OCI-LY7 (cell line): ENCODE measurements at regions not wholly inside any gene's neighbourhood (a gene's known extent, or its start where the extent isn't known, plus 50 kb on each side); places are given as distances from the start of the nearest gene placed in this dataset.

ENCODE experiments used
- BruUV-seq: library from RNA; stranded (reverse); fragments of 400-500 nt; replicated peaks from 2 replicates; lab custom pipeline; 2021; lab: Mats Ljungman, UMichigan
- CTCF ChIA-PET: fragments of 300-600 bp; sonication (Branson Sonifier 250); formaldehyde crosslinking; loops from one replicate; lab custom pipeline; 2022; ENCODE audit warnings: antibody characterized with exemption; ENCODE audit not compliant: unreplicated experiment; lab: Charles Lee
- POLR2A ChIA-PET: fragments of 300-600 bp; sonication (Branson Sonifier 250); formaldehyde crosslinking; loops from one replicate; lab custom pipeline; 2022; ENCODE audit warnings: antibody characterized with exemption; lab: Charles Lee
- DNase-seq: peaks from one replicate; pipeline ENCODE4 v3.0.0-alpha.2; 2015; ENCODE audit warnings: low spot score
- H2AFZ ChIP-seq: fragments of 200-600 bp; sonication (generic), shearing (Covaris generic); 2 replicates; pipeline ENCODE4 v1.6.1; 2014; ENCODE audit warnings: mild to moderate bottlenecking, antibody characterized with exemption, low read length, moderate library complexity
- H3K27ac ChIP-seq: fragments of 200-600 bp; sonication (generic); 2 replicates; pipeline ENCODE4 v1.5.1; 2014; ENCODE audit warnings: mixed run types, low read depth, mild to moderate bottlenecking, moderate library complexity, low read length, inconsistent platforms; ENCODE audit not compliant: poor library complexity, severe bottlenecking
- H3K36me3 ChIP-seq: fragments of 200-600 bp; sonication (generic); 2 replicates; pipeline ENCODE4 v1.6.1; 2014; ENCODE audit warnings: mild to moderate bottlenecking, antibody characterized with exemption, low read length, moderate library complexity, mixed read lengths; ENCODE audit not compliant: insufficient read depth
- H3K4me1 ChIP-seq: fragments of 200-600 bp; sonication (generic); 2 replicates; pipeline ENCODE4 v1.5.1; 2014; ENCODE audit warnings: mild to moderate bottlenecking, low read length; ENCODE audit not compliant: insufficient read depth, poor library complexity, severe bottlenecking
- H3K4me2 ChIP-seq: fragments of 200-600 bp; sonication (generic); 2 replicates; pipeline ENCODE4 v1.6.1; 2014; ENCODE audit warnings: mild to moderate bottlenecking, low read length
- H3K4me3 ChIP-seq: fragments of 200-600 bp; sonication (generic); 2 replicates; pipeline ENCODE4 v1.5.1; 2014; ENCODE audit warnings: mild to moderate bottlenecking, low read depth, low read length; ENCODE audit not compliant: poor library complexity, severe bottlenecking
- H3K79me2 ChIP-seq: fragments of 200-600 bp; sonication (generic); 2 replicates; pipeline ENCODE4 v1.6.1; 2016; ENCODE audit warnings: low read depth, mild to moderate bottlenecking, low read length, moderate library complexity, mixed read lengths; ENCODE audit not compliant: insufficient read depth
- H3K9me2 ChIP-seq: fragments of 200-600 bp; sonication (generic); 2 replicates; pipeline ENCODE4 v1.6.1; 2016; ENCODE audit warnings: mild to moderate bottlenecking, low read length, mixed read lengths; ENCODE audit not compliant: insufficient read depth
- H3K9me3 ChIP-seq: fragments of 200-600 bp; sonication (generic); 2 replicates; pipeline ENCODE4 v1.6.1; 2014; ENCODE audit warnings: mild to moderate bottlenecking, mixed run types, low read length, mixed read lengths
- H4K20me1 ChIP-seq: fragments of 200-600 bp; sonication (generic); 2 replicates; pipeline ENCODE4 v1.6.1; 2014; ENCODE audit warnings: mild to moderate bottlenecking, antibody characterized with exemption, low read length, moderate library complexity, mixed read lengths; ENCODE audit not compliant: insufficient read depth
- EZH2phosphoT487 ChIP-seq: fragments of 200-600 bp; sonication (generic); IDR thresholded peaks from 2 replicates; pipeline ENCODE4 v1.6.1; 2018; ENCODE audit warnings: low read depth, borderline replicate concordance, mild to moderate bottlenecking, mixed run types, antibody characterized with exemption, low read length, moderate library complexity, mixed read lengths
- intact Hi-C: fragments of 100-400 bp; cut with micrococcal nuclease; formaldehyde crosslinking; loops from one replicate; pipeline ENCODE4 v1.10.0; 2022; ENCODE audit not compliant: unreplicated experiment
- TF ChIP-seq, protein P1 (sequence below): fragments of 200-600 bp; sonication (generic); conservative IDR thresholded peaks from 2 replicates; pipeline ENCODE4 v1.5.1; 2014; ENCODE audit warnings: mild to moderate bottlenecking, antibody characterized with exemption, low read length, moderate library complexity, mixed read lengths

DNA sequence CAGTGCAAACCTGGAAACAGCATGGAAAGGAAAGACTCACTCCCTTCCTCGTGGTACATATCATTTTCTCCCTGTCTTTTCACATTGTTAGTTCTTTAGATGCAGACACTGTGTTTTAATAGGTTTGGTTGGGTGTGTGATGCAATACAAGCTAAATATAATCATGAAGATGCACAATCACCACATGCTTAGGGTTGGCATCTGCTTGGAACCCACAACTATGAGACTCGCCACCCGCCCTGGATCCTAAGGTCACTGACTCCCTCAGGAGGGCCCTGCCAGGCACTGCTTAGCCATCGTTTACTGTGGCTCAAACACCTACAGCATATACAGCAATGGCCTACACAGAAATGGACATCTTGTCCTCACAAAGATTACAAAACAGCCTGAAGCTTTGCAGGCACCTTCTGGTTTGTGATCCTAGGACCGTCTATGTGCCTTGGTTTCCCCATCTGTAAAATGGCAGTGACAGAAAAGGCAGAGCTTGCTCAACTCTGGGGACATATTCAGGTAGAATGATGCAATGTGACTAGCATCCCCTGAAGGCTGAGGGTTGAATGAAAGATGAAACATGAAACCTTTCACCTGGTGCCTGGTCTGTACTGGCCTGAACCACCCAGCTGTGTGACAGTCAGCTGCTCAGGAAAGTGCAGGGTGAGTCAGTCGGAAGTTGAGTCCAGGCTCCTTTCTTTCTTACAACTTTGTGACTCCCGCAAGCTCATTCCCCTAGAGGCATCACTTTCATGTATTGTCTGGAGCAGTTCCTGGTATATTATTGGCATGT lies 123.6 kb upstream of the PFN2 start:
- Histone ChIP-seq H3K27ac (no peak overlapping the region), H4K20me1 (no peaks in the 10 kb centered on the region), H3K36me3 (no peaks in the 10 kb centered on the region), H3K4me1 (no peaks in the 10 kb centered on the region), H3K9me3 (no peaks in the 10 kb centered on the region), H3K4me3 (no peak overlapping the region), H3K79me2 (no peaks in the 10 kb centered on the region), H2AFZ (no peak overlapping the region), H3K4me2 (no peak overlapping the region), H3K9me2 (no peaks in the 10 kb centered on the region)
- TF ChIP-seq EZH2phosphoT487, result no peak
- TF ChIP-seq, protein P1, sequence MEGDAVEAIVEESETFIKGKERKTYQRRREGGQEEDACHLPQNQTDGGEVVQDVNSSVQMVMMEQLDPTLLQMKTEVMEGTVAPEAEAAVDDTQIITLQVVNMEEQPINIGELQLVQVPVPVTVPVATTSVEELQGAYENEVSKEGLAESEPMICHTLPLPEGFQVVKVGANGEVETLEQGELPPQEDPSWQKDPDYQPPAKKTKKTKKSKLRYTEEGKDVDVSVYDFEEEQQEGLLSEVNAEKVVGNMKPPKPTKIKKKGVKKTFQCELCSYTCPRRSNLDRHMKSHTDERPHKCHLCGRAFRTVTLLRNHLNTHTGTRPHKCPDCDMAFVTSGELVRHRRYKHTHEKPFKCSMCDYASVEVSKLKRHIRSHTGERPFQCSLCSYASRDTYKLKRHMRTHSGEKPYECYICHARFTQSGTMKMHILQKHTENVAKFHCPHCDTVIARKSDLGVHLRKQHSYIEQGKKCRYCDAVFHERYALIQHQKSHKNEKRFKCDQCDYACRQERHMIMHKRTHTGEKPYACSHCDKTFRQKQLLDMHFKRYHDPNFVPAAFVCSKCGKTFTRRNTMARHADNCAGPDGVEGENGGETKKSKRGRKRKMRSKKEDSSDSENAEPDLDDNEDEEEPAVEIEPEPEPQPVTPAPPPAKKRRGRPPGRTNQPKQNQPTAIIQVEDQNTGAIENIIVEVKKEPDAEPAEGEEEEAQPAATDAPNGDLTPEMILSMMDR, result no peak
- BruUV-seq, result no TSS peak
- DNase-seq, result no peak
- ChIA-PET CTCF (no interaction called here), POLR2A (interaction anchor here (0.5 kb wide), 1 partner anchor 1084 kb away, joined by 3 read pairs; no protein-coding TSS in a partner anchor)
- intact Hi-C loops, result no loop called here

DNA sequence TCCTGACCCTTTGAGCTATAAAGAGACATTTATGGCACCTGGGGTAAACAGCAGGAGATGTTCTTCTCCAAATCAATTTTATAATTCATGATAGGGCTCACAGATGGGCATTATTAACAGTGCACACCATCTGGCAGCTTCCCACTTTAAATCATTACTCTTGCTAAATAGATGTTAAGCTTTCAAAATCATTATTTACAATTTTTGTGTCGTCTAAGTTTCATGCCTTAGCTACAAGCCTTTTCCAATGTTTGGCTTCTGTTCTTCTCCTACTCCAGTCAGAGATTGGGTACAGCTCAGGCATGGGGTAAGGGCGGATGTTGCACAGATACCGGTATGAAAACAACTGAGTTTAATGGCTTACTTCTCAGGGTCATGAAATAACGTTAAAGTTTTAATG lies 120.9 kb upstream of the PFN2 start:
- H3K36me3 ChIP-seq, result no peaks in the 10 kb centered on the region
- no TSS peak for BruUV-seq
- intact Hi-C loops, result no loop called here
- no peak for TF ChIP-seq EZH2phosphoT487
- TF ChIP-seq, protein P1, result no peak
- no peak overlapping the region for H3K4me2 ChIP-seq
- no peak overlapping the region for H3K4me3 ChIP-seq
- H3K27ac ChIP-seq, result no peak overlapping the region
- no peaks in the 10 kb centered on the region for H3K4me1 ChIP-seq
- ChIA-PET POLR2A (no interaction called here), CTCF (no interaction called here)
- H3K79me2 ChIP-seq, result no peaks in the 10 kb centered on the region
- H4K20me1 ChIP-seq, result no peaks in the 10 kb centered on the region
- H2AFZ ChIP-seq, result no peak overlapping the region
- no peak for DNase-seq
- no peaks in the 10 kb centered on the region for H3K9me3 ChIP-seq
- H3K9me2 ChIP-seq, result no peaks in the 10 kb centered on the region

DNA sequence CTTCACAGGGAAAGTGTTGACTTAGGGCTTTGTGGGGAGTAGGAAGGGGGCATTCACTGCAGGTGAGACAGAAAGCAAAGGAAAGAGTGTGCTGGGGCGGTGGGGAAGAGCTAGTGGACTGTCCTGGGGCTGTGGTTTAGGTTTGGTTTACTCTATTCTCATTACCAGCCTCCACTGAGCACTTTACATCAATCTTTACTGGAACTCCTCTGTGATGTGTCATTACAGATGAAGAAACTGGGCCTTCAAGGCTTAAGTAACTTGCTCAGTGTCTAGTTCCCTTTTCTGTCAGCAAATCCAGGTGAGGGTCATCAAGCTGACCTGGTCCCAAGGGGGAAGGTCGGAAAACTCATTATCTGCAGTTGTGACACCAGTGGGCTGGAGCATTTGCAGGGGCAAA lies 120.2 kb upstream of the PFN2 start:
- H2AFZ ChIP-seq, result no peak overlapping the region
- H3K36me3 ChIP-seq, result no peaks in the 10 kb centered on the region
- no peak overlapping the region for H3K27ac ChIP-seq
- no peaks in the 10 kb centered on the region for H3K79me2 ChIP-seq
- H3K4me3 ChIP-seq, result no peak overlapping the region
- H3K9me2 ChIP-seq, result no peaks in the 10 kb centered on the region
- TF ChIP-seq, protein P1, result no peak
- TF ChIP-seq EZH2phosphoT487, result no peak
- no peak for DNase-seq
- no peaks in the 10 kb centered on the region for H4K20me1 ChIP-seq
- ChIA-PET CTCF (no interaction called here), POLR2A (no interaction called here)
- H3K4me1 ChIP-seq, result no peaks in the 10 kb centered on the region
- H3K9me3 ChIP-seq, result no peaks in the 10 kb centered on the region
- BruUV-seq, result no TSS peak
- no peak overlapping the region for H3K4me2 ChIP-seq
- intact Hi-C loops, result no loop called here
